ENCODE measurements at regions not wholly inside any gene's neighbourhood (a gene's known extent, or its start where the extent isn't known, plus 50 kb on each side); places are given as distances from the start of the nearest gene placed in this dataset.
A peak's percentile ranks its signal among the peaks of the same experiment; 100 is the strongest.

DNA sequence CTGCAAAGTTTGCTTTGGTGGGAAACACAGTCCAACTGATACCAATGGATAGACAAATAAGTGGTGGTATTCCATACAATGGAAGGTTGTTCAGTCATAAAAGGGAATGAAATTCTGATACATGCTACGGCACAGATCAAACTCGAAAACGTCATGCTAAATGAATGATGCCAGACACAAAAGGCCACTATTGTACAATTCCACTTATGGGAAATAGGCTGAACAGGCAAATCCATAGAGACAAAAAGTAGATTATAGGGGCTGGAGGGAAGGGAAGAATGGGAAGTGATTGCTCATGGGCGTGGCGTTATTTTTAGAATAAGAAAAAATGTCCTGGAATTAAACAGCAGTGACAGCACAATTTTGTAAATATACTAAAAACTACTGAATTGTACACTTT, 66.0 kb upstream of the FOXK1 start:
- no peak for DNase-seq

DNA sequence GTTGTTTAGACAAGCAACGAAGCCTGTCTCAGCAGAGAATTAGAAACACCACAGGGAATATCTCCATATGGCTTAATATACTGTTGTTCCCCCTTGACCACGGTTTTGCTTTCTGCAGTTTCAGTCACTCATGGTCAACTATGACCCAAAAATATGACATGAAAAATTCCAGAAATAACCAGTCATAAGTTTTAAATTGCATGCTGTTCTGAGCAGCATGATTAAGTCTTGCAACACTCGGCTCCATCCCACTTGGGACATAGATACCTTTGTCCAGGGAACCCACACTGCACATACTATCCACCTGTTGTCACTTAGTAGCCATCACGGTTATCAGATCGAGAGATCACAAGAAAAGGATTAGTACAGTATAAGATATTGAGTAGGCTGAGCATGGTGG, 60.7 kb upstream of the FOXK1 start:
- DNase-seq = no peak

DNA sequence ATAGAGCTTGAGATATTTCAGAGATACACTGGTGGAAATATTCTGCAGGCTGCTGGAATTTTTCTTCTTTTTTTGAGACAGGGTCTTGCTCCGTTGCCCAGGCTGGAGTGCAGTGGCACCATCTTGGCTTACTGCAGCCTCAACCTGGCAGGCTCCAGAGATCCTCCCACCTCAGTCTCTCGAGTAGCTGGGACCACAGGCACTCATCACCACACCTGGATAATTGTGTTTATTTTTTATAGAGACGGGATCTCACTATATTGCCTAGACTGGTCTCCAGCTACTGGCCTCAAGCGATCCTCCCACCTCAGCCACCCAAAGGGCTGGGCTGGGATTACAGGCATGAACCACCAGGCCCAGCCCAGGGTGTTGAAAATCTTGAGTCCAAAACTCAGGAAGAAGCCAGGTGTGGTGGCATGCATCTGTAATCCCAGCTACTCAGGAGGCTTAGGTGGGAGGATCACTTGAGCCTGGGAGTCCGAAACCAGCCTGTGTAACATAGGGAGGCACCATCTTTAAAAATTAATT, 55.7 kb upstream of the FOXK1 start:
- DNase-seq = no peak

DNA sequence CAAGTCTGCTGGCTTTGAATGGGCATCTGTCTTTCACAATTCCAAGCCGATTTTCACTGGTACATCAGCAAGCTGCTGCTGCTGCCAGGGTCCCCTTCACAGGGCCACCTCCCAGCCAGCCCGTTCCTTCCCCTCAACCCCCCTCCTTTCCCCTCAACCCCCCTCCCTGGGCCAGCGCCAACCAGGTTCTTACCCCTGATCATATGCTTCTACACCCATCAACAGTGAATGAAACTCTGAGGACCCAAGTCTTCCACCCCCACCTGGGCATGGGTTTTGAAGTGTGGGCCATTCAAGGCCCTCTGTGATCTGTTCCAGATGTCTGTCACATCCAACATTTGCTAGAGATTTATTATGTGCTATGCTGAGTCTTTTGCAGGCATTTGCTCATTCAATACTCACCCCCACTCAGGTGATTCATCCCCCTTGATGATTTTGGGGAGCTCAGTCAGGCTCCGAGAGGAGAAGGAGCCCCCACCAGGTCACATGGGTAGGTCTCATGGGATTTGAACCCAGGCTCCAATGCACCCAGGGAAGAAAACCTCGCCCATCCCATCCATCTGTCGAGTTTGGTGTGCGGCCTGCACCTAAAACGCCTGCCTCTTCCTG, 52.7 kb upstream of the FOXK1 start:
- no peak for DNase-seq

DNA sequence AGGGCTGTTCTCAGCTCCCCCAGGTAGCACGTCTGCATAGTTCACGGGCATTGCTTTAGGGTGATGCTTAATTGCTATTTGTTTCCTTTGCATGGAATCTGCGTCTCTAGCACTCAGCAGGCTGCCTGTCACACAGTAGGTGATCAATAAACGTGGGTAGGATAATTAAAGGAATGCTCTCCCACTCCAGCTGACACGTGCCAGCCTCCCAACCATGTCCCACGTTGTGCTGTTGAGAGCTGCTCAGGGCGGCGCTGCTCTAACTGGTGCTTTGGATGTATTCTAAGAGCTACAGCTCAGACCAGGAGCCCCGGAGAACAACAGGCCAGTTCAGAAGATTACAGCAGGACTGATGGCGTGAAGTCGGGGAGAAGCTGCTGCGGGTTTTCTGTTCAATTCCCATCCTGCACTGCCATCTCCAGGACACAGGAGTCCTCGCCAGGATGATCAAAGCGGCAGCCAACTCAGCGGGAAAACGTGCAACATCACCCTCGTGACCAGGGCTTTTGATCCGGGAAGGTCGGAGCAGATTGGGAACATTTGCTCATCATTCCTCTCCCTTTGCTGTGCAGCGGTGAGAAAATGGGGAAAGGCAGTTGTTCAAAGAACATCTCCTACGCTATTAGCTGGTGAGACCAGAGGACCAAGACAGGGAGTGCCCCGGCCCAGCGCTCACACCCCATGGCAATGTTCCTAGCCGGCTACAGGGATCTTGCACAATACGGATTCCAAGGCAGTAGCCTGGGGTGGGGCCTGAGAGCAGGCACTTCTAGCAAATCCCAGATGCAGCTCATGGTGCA, 50.5 kb upstream of the FOXK1 start:
- DNase-seq = peak; percentile 70
